Endothelial cell of umbilical vein (primary cell): ENCODE measurements at regions not wholly inside any gene's neighbourhood (a gene's known extent, or its start where the extent isn't known, plus 50 kb on each side); places are given as distances from the start of the nearest gene placed in this dataset.

Experiments used
- BruUV-seq: library from RNA; stranded (reverse); fragments of 400-500 nt; replicated peaks from 2 replicates; lab custom pipeline; 2021; lab: Mats Ljungman, UMichigan
- CTCF ChIA-PET: fragments of 300-600, 350-600 bp; sonication (Branson Sonifier 250); formaldehyde crosslinking; loops from one replicate; lab custom pipeline; 2021; ENCODE audit warnings: antibody characterized with exemption, inconsistent platforms; lab: Charles Lee
- POLR2A ChIA-PET: fragments of 300-600, 350-600 bp; sonication (Branson Sonifier 250); formaldehyde crosslinking; loops from one replicate; lab custom pipeline; 2021; ENCODE audit warnings: antibody characterized with exemption, inconsistent platforms; lab: Charles Lee
- DNase-seq: peaks from one replicate; pipeline ENCODE4 v3.0.0-alpha.2; 2011; ENCODE audit warnings: low read depth, low spot score
- FAIRE-seq: peaks from 2 replicates; lab custom pipeline; 2011; peaks lifted over from hg19 to GRCh38; lab: Jason Lieb, UNC
- H2AFZ ChIP-seq: 2 replicates; pipeline ENCODE4 v1.6.0; 2012; ENCODE audit warnings: low read depth, low read length, control low read depth, inconsistent platforms
- H3K27ac ChIP-seq: 2 replicates; pipeline ENCODE4 v1.5.1; 2011; ENCODE audit warnings: low read depth, mild to moderate bottlenecking, control low read depth, low read length, moderate library complexity; ENCODE audit not compliant: insufficient read depth
- H3K27me3 ChIP-seq, 2 experiments: 2 replicates each; pipeline versions ENCODE4 v1.6.0 to v1.6.1; 2011; ENCODE audit warnings: low read length in 2 of 2, mixed read lengths in 1 of 2; ENCODE audit not compliant: control insufficient read depth in 2 of 2, insufficient read depth in 2 of 2
- H3K36me3 ChIP-seq, 2 experiments: 2 replicates in 1 of 2; 3 replicates in 1 of 2; pipeline ENCODE4 v1.5.1; 2011; ENCODE audit warnings: low read length in 2 of 2, mild to moderate bottlenecking in 1 of 2, moderate library complexity in 1 of 2; ENCODE audit not compliant: control insufficient read depth in 2 of 2, insufficient read depth in 2 of 2; ENCODE audit errors: extremely low read depth in 1 of 2
- H3K4me1 ChIP-seq: 3 replicates; pipeline ENCODE4 v1.5.1; 2011; ENCODE audit warnings: mild to moderate bottlenecking, low read length; ENCODE audit not compliant: control insufficient read depth, insufficient read depth; ENCODE audit errors: extremely low read depth
- H3K4me2 ChIP-seq: 2 replicates; pipeline ENCODE4 v1.6.1; 2011; ENCODE audit warnings: low read length, control low read depth, mixed read lengths; ENCODE audit not compliant: insufficient read depth
- H3K4me3 ChIP-seq, 3 experiments: fragments of 200-600 bp in 1 of 3; sonication (generic), shearing (Covaris generic) in 1 of 3; replicated peaks in 1 of 3; 2 replicates each; pipeline ENCODE4 v1.5.1; 2011 to 2016; ENCODE audit warnings: control low read depth in 3 of 3, low read length in 3 of 3, mild to moderate bottlenecking in 2 of 3, inconsistent platforms in 1 of 3, low read depth in 1 of 3, moderate library complexity in 1 of 3; ENCODE audit not compliant: insufficient read depth in 1 of 3
- H3K79me2 ChIP-seq: 2 replicates; pipeline ENCODE4 v1.6.0; 2012; ENCODE audit warnings: low read length, inconsistent platforms; ENCODE audit not compliant: control insufficient read depth, insufficient read depth
- H3K9ac ChIP-seq: replicated peaks from 2 replicates; pipeline ENCODE3; 2011; ENCODE audit warnings: low read length, control low read depth; ENCODE audit not compliant: insufficient read depth; ENCODE audit errors: extremely low read depth
- H3K9me1 ChIP-seq: replicated peaks from 3 replicates; pipeline ENCODE4 v1.6.0; 2011; ENCODE audit warnings: mild to moderate bottlenecking, low read length; ENCODE audit not compliant: control insufficient read depth, insufficient read depth; ENCODE audit errors: extremely low read depth
- H3K9me3 ChIP-seq: replicated peaks from 2 replicates; pipeline ENCODE4 v1.5.1; 2012; ENCODE audit warnings: low read length, inconsistent platforms; ENCODE audit not compliant: control insufficient read depth, insufficient read depth
- H4K20me1 ChIP-seq: replicated peaks from 2 replicates; pipeline ENCODE3; 2011; ENCODE audit warnings: mild to moderate bottlenecking, low read length; ENCODE audit not compliant: control insufficient read depth, insufficient read depth; ENCODE audit errors: extremely low read depth
- EZH2 ChIP-seq: IDR thresholded peaks from 2 replicates; pipeline ENCODE4 v1.6.1; 2012; ENCODE audit warnings: borderline replicate concordance, low read depth, mild to moderate bottlenecking, moderate library complexity, low read length, inconsistent platforms; ENCODE audit not compliant: severe bottlenecking
- FOS ChIP-seq: IDR thresholded peaks from 2 replicates; pipeline ENCODE4 v1.6.1; 2011; ENCODE audit warnings: mild to moderate bottlenecking, low read length, moderate library complexity, borderline replicate concordance; ENCODE audit not compliant: insufficient read depth
- GATA2 ChIP-seq: IDR thresholded peaks from 2 replicates; pipeline ENCODE4 v1.7.0; 2011; ENCODE audit warnings: low read depth, mild to moderate bottlenecking, moderate library complexity, mixed read lengths, low read length; ENCODE audit not compliant: insufficient read length, insufficient read depth
- JUN ChIP-seq: IDR thresholded peaks from 2 replicates; pipeline ENCODE4 v1.6.1; 2011; ENCODE audit warnings: borderline replicate concordance, low read depth; ENCODE audit not compliant: insufficient read length, insufficient read depth
- MYC ChIP-seq: IDR thresholded peaks from one replicate; pipeline ENCODE4 v1.6.1; 2011; ENCODE audit warnings: mild to moderate bottlenecking, low read depth, low read length
- POLR2A ChIP-seq: IDR thresholded peaks from 2 replicates; pipeline ENCODE4 v1.6.1; 2012; ENCODE audit warnings: low read depth, mild to moderate bottlenecking, control low read depth, low read length
- POLR2AphosphoS5 ChIP-seq: IDR thresholded peaks from 2 replicates; pipeline ENCODE4 v1.6.1; 2012; ENCODE audit warnings: low read depth, mild to moderate bottlenecking, control low read depth, low read length, moderate library complexity; ENCODE audit not compliant: insufficient read depth
- dilution Hi-C: fragments of 300-500 bp; cut with MboI; formaldehyde crosslinking; loops from one replicate; pipeline ENCODE4 v1.15.0; 2019; ENCODE audit warnings: low sequenced_read_pairs; ENCODE audit not compliant: extremely low pct_ligation_motif_present
- intact Hi-C: fragments of 100-400 bp; cut with micrococcal nuclease; formaldehyde crosslinking; loops from one replicate; pipeline ENCODE4 v1.10.0; 2022
- TF ChIP-seq, protein P1 (sequence below), 2 donors: IDR thresholded peaks; 1 replicate in 1 of 2; 2 replicates in 1 of 2; pipeline ENCODE4 v1.5.1; 2011; ENCODE audit warnings: low read length in 2 of 2, mild to moderate bottlenecking in 2 of 2, moderate library complexity in 2 of 2, control low read depth in 1 of 2, inconsistent platforms in 1 of 2, low read depth in 1 of 2; ENCODE audit not compliant: insufficient read depth in 1 of 2; ENCODE audit errors: extremely low read depth in 1 of 2
- TF ChIP-seq, protein P2 (sequence below): IDR thresholded peaks from 2 replicates; pipeline ENCODE4 v1.6.1; 2011; ENCODE audit not compliant: insufficient read depth, insufficient read length

DNA sequence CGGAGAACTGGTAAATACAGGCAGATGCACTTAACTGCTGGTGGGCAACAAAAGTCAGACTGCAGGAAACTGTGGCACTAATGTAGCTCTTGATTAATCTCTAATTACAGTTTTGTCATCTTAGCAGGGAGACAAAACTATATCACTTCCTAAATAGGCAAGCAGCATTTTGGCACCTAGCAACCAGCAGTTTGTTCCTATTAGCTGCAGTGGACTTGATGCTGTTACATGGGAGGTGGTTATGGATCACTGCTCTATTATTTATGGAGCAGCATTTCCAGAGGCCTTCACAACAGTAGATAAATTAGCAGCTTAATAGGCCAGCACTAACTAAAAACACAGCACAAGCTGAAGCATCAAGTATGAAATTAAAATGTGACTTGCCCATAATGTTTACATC is 518.3 kb upstream of the ITGA1 start:
- CTCF ChIA-PET: no interaction called here
- Histone ChIP-seq H3K9me3 (no peaks in the 10 kb centered on the region), H3K36me3 (no peaks in the 10 kb centered on the region), H3K9ac (no peak overlapping the region), H3K9me1 (no peaks in the 10 kb centered on the region), H3K79me2 (no peaks in the 10 kb centered on the region), H3K27me3 (no peaks in the 10 kb centered on the region), H3K4me3 (no peak overlapping the region), H3K4me1 (no peaks in the 10 kb centered on the region), H2AFZ (no peak overlapping the region), H3K4me2 (no peak overlapping the region), H4K20me1 (no peaks in the 10 kb centered on the region), H3K27ac (no peak overlapping the region)
- TF ChIP-seq EZH2: no peak
- no peak for TF ChIP-seq POLR2AphosphoS5
- no peak for TF ChIP-seq MYC
- TF ChIP-seq, protein P1, sequence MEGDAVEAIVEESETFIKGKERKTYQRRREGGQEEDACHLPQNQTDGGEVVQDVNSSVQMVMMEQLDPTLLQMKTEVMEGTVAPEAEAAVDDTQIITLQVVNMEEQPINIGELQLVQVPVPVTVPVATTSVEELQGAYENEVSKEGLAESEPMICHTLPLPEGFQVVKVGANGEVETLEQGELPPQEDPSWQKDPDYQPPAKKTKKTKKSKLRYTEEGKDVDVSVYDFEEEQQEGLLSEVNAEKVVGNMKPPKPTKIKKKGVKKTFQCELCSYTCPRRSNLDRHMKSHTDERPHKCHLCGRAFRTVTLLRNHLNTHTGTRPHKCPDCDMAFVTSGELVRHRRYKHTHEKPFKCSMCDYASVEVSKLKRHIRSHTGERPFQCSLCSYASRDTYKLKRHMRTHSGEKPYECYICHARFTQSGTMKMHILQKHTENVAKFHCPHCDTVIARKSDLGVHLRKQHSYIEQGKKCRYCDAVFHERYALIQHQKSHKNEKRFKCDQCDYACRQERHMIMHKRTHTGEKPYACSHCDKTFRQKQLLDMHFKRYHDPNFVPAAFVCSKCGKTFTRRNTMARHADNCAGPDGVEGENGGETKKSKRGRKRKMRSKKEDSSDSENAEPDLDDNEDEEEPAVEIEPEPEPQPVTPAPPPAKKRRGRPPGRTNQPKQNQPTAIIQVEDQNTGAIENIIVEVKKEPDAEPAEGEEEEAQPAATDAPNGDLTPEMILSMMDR (IDR thresholded peaks at IDR 0.05; ENCODE audit: extremely low read depth in 1 of 2, insufficient read depth in 1 of 2, low read depth in 1 of 2, low read length in 2 of 2): no peak
- no peak for TF ChIP-seq FOS
- TF ChIP-seq POLR2A: no peak
- TF ChIP-seq GATA2: no peak
- no peak for TF ChIP-seq JUN
- TF ChIP-seq, protein P2, sequence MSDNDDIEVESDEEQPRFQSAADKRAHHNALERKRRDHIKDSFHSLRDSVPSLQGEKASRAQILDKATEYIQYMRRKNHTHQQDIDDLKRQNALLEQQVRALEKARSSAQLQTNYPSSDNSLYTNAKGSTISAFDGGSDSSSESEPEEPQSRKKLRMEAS: no peak
- POLR2A ChIA-PET: no interaction called here
- dilution Hi-C loops: no loop called here
- FAIRE-seq: no peak
- BruUV-seq: no TSS peak
- intact Hi-C loops: no loop called here
- DNase-seq: no peak
